CD14-positive monocyte (primary cell): ENCODE measurements at regions not wholly inside any gene's neighbourhood (a gene's known extent, or its start where the extent isn't known, plus 50 kb on each side); places are given as distances from the start of the nearest gene placed in this dataset.

Source experiments
- DNase-seq, 3 donors: peaks; one replicate each; pipeline ENCODE4 v3.0.0-alpha.2; 2011 to 2022
- H2AFZ ChIP-seq: 2 replicates; pipeline ENCODE4 v1.6.0; 2012; ENCODE audit warnings: mild to moderate bottlenecking, low read depth, low read length, inconsistent platforms; ENCODE audit not compliant: insufficient read depth, poor library complexity, severe bottlenecking
- H3K27ac ChIP-seq, 2 donors: 1 replicate in 1 of 2; 2 replicates in 1 of 2; pipeline ENCODE4 v1.5.1; 2012 to 2013; ENCODE audit warnings: low read length in 2 of 2, control low read depth in 1 of 2, inconsistent platforms in 1 of 2, low read depth in 1 of 2, mild to moderate bottlenecking in 1 of 2
- H3K27me3 ChIP-seq, 2 donors: one replicate each; pipeline versions ENCODE4 v1.6.0 to v1.6.1; 2011 to 2013; ENCODE audit warnings: low read length in 2 of 2; ENCODE audit not compliant: control insufficient read depth in 2 of 2, insufficient read depth in 2 of 2
- H3K36me3 ChIP-seq, 2 donors: replicated peaks in 1 of 2; 1 replicate in 1 of 2; 2 replicates in 1 of 2; pipeline versions ENCODE4 v1.5.1 to v1.6.1; 2012 to 2013; ENCODE audit warnings: low read length in 2 of 2, control low read depth in 1 of 2, inconsistent platforms in 1 of 2, mild to moderate bottlenecking in 1 of 2; ENCODE audit not compliant: insufficient read depth in 2 of 2, control insufficient read depth in 1 of 2
- H3K4me1 ChIP-seq, 2 donors: 1 replicate in 1 of 2; 2 replicates in 1 of 2; pipeline versions ENCODE4 v1.5.1 to v1.6.1; 2012 to 2013; ENCODE audit warnings: low read length in 2 of 2, control low read depth in 1 of 2, inconsistent platforms in 1 of 2, mild to moderate bottlenecking in 1 of 2, moderate library complexity in 1 of 2; ENCODE audit not compliant: insufficient read depth in 2 of 2, control insufficient read depth in 1 of 2
- H3K4me2 ChIP-seq: replicated peaks from 2 replicates; pipeline ENCODE3; 2012; ENCODE audit warnings: low read length, moderate library complexity, mild to moderate bottlenecking; ENCODE audit not compliant: poor library complexity, severe bottlenecking; ENCODE audit errors: extremely low read depth
- H3K4me3 ChIP-seq, 3 experiments: fragments of 200-600 bp in 1 of 3; sonication (generic) in 1 of 3; replicated peaks in 1 of 3; 1 replicate in 2 of 3; 2 replicates in 1 of 3; pipeline ENCODE4 v1.5.1; 2011 to 2013; ENCODE audit warnings: low read length in 3 of 3, mild to moderate bottlenecking in 3 of 3, control low read depth in 2 of 3, low read depth in 2 of 3, inconsistent platforms in 1 of 3, moderate library complexity in 1 of 3
- H3K79me2 ChIP-seq: 2 replicates; pipeline ENCODE4 v1.6.0; 2012; ENCODE audit warnings: mild to moderate bottlenecking, control low read depth, inconsistent platforms, low read length, moderate library complexity; ENCODE audit not compliant: insufficient read depth
- H3K9ac ChIP-seq: 2 replicates; pipeline ENCODE4 v1.6.0; 2017; ENCODE audit warnings: low read length, mild to moderate bottlenecking; ENCODE audit not compliant: insufficient read depth, poor library complexity, severe bottlenecking
- H3K9me3 ChIP-seq, 2 donors: replicated peaks in 1 of 2; 1 replicate in 1 of 2; 2 replicates in 1 of 2; pipeline versions ENCODE4 v1.5.1 to v1.6.1; 2012 to 2013; ENCODE audit warnings: low read length in 2 of 2, control low read depth in 1 of 2; ENCODE audit not compliant: control insufficient read depth in 1 of 2, insufficient read depth in 1 of 2
- H4K20me1 ChIP-seq: 2 replicates; pipeline ENCODE4 v1.6.0; 2012; ENCODE audit warnings: mild to moderate bottlenecking, low read length, control low read depth, moderate library complexity; ENCODE audit not compliant: insufficient read depth
- H3K27ac Mint-ChIP-seq, 7 donors: one replicate each; pipeline ENCODE4 v1.8.0; 2020; ENCODE audit warnings: mild to moderate bottlenecking in 7 of 7, mixed read lengths in 7 of 7, moderate library complexity in 6 of 7, inconsistent platforms in 2 of 7
- H3K27me3 Mint-ChIP-seq, 3 donors: one replicate each; pipeline ENCODE4 v1.8.0; 2021 to 2022; ENCODE audit warnings: low read depth in 3 of 3, mild to moderate bottlenecking in 3 of 3, mixed read lengths in 3 of 3, moderate library complexity in 3 of 3, inconsistent platforms in 1 of 3
- H3K36me3 Mint-ChIP-seq, 2 donors: one replicate each; pipeline ENCODE4 v1.8.0; 2020; ENCODE audit warnings: mixed read lengths in 2 of 2, inconsistent platforms in 1 of 2, mild to moderate bottlenecking in 1 of 2
- H3K4me1 Mint-ChIP-seq: one replicate; pipeline ENCODE4 v1.8.0; 2020; ENCODE audit warnings: mild to moderate bottlenecking, mixed read lengths
- H3K4me3 Mint-ChIP-seq, 2 donors: one replicate each; pipeline ENCODE4 v1.8.0; 2020; ENCODE audit warnings: mild to moderate bottlenecking in 2 of 2, mixed read lengths in 2 of 2, moderate library complexity in 1 of 2
- H3K9me3 Mint-ChIP-seq, 7 donors: one replicate each; pipeline ENCODE4 v1.8.0; 2020 to 2022; ENCODE audit warnings: mixed read lengths in 7 of 7, mild to moderate bottlenecking in 6 of 7, moderate library complexity in 6 of 7, inconsistent platforms in 2 of 7
- WGBS: methylation state at CpG from one replicate; pipeline ENCODE4 v1.1.5; 2013; ENCODE audit warnings: missing lambda C conversion rate; ENCODE audit not compliant: insufficient coverage; 5-methylcytosine and 5-hydroxymethylcytosine counted together
- intact Hi-C, 2 donors: fragments of 100-400 bp; cut with micrococcal nuclease; formaldehyde crosslinking; loops; one replicate each; pipeline versions ENCODE4 v1.15.0 to v1.15.1; 2023
- TF ChIP-seq, protein P1 (sequence below): fragments of 200-600 bp; IDR thresholded peaks from one replicate; pipeline ENCODE4 v1.8.0; 2022; ENCODE audit warnings: antibody characterized with exemption, mild to moderate bottlenecking

DNA sequence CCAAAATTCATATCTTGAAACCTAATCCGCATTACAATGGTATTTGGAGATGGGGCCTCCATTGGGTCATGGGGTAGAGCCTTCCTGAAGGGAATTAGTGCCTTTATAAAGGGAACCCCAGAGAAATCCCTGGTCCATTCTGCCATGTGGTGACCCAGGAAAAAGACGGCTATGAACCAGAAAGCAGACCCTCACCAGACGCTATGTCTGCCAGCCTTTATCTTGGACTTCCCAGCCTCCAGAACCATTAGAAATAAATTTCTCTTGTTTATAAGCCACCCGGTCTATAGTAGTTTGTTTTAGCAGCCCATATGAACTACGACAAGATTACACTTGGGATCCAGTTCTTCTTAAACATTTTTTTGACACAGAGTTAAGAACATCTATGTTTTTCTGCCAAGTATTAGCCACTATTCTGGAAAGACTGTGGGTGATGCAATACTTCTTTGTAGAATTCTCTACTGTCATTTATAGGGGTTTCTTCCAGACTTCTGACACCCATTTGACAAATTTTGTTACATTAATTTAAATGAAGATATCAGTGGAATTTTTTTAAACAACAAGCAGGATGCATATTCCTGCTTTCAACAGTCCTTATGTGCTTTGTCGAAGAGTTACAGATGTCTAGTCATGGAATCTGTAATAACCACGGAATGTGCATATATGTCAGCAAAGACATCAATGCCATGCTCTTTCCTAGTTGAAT is 572.4 kb downstream of the NR2F1-AS1 start:
- DNase-seq, result no peak
- Histone ChIP-seq H2AFZ (no peak overlapping the region), H3K4me2 (no peak overlapping the region), H3K79me2 (no peaks in the 10 kb centered on the region), H3K27me3 (no peaks in the 10 kb centered on the region), H3K9me3 (no peaks in the 10 kb centered on the region), H3K4me1 (no peaks in the 10 kb centered on the region), H3K9ac (no peak overlapping the region), H3K36me3 (no peaks in the 10 kb centered on the region), H3K4me3 (no peak overlapping the region), H4K20me1 (no peaks in the 10 kb centered on the region), H3K27ac (no peak overlapping the region)
- H3K4me1 Mint-ChIP-seq, result no peaks in the 10 kb centered on the region
- H3K27me3 Mint-ChIP-seq, result no peaks in the 10 kb centered on the region
- peaks cover 0 to 3% (median 0%) of the 10 kb centered on the region in 7 donors for H3K9me3 Mint-ChIP-seq
- no peaks in the 10 kb centered on the region for H3K36me3 Mint-ChIP-seq
- no peak overlapping the region for H3K4me3 Mint-ChIP-seq
- intact Hi-C loops, result no loop called here
- H3K27ac Mint-ChIP-seq, result no peak overlapping the region
- WGBS, result 80% methylated on average over 2 of the region's 7 CpGs
- TF ChIP-seq, protein P1, sequence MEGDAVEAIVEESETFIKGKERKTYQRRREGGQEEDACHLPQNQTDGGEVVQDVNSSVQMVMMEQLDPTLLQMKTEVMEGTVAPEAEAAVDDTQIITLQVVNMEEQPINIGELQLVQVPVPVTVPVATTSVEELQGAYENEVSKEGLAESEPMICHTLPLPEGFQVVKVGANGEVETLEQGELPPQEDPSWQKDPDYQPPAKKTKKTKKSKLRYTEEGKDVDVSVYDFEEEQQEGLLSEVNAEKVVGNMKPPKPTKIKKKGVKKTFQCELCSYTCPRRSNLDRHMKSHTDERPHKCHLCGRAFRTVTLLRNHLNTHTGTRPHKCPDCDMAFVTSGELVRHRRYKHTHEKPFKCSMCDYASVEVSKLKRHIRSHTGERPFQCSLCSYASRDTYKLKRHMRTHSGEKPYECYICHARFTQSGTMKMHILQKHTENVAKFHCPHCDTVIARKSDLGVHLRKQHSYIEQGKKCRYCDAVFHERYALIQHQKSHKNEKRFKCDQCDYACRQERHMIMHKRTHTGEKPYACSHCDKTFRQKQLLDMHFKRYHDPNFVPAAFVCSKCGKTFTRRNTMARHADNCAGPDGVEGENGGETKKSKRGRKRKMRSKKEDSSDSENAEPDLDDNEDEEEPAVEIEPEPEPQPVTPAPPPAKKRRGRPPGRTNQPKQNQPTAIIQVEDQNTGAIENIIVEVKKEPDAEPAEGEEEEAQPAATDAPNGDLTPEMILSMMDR, result no peak

DNA sequence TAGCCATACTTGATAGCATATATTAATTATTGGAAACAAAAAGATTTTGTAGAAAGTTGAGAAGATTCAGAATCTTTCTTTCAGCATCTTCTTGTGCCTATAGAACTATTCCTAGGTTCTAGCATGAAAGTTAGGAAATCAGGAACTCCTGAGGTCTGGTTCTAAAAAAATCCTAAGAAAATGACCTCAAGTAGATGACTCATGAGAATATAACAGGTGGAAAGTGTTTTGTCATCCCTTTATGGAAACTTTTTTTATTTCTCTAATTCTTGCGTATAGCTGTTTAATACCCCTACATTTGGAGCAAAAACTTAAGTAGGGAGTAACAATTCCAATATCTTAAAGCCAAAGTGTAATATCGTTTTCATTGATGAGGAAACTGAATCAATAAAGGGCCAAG is 574.1 kb downstream of the NR2F1-AS1 start:
- Histone ChIP-seq H2AFZ (no peak overlapping the region), H3K36me3 (no peaks in the 10 kb centered on the region), H3K4me1 (no peaks in the 10 kb centered on the region), H3K9me3 (no peaks in the 10 kb centered on the region), H3K9ac (no peak overlapping the region), H3K27me3 (no peaks in the 10 kb centered on the region), H3K4me3 (no peak overlapping the region), H3K79me2 (no peaks in the 10 kb centered on the region), H3K4me2 (no peak overlapping the region), H4K20me1 (no peaks in the 10 kb centered on the region), H3K27ac (no peak overlapping the region)
- DNase-seq, result no peak
- TF ChIP-seq, protein P1, result no peak
- Mint-ChIP-seq H3K36me3 (no peaks in the 10 kb centered on the region), H3K4me1 (no peaks in the 10 kb centered on the region), H3K9me3 (peaks cover 0 to 3% (median 0%) of the 10 kb centered on the region in 7 donors), H3K27ac (no peak overlapping the region), H3K27me3 (no peaks in the 10 kb centered on the region), H3K4me3 (no peak overlapping the region)
- WGBS, result no CpG with 5 or more reads among the region's 2 CpGs
- intact Hi-C loops, result no loop called here
